HG02938 (cell line): ENCODE measurements at regions not wholly inside any gene's neighbourhood (a gene's known extent, or its start where the extent isn't known, plus 50 kb on each side); places are given as distances from the start of the nearest gene placed in this dataset.
A peak's percentile ranks its signal among the peaks of the same experiment; 100 is the strongest.

Source experiments
- ATAC-seq: cut with Tn5 transposase; IDR thresholded peaks from one replicate; pipeline ENCODE4 v1.9.1; 2021; ENCODE audit warnings: mild to moderate bottlenecking, moderate library complexity; ENCODE audit not compliant: unreplicated experiment

- ATAC-seq, result no peak
Measured at GRCh38 chr15:79373113-79373512, 59.0 kb upstream of the MINAR1 start.

DNA sequence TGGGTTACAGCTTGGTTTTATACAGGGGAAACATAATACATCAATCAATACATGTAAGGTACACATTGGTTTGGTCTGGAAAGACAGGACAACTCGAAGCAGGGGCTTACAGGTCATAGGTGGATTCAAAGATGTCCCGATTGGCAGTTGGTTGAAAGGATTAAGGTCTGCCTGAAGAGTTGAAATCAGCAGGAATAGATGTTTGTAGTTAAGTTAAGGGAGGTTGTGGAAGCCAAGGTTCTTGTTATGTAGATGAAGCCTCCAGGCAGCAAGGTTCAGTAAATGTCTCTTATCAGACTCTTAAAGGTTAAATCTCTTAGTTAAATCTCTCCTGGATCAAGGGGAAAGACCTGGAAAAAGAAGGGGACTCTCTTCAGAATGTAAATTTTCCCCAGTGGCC, 58.4 kb upstream of the MINAR1 start:
- ATAC-seq, result no peak

- no peak for ATAC-seq
Measured at GRCh38 chr15:79376383-79376782, 55.8 kb upstream of the MINAR1 start.

DNA sequence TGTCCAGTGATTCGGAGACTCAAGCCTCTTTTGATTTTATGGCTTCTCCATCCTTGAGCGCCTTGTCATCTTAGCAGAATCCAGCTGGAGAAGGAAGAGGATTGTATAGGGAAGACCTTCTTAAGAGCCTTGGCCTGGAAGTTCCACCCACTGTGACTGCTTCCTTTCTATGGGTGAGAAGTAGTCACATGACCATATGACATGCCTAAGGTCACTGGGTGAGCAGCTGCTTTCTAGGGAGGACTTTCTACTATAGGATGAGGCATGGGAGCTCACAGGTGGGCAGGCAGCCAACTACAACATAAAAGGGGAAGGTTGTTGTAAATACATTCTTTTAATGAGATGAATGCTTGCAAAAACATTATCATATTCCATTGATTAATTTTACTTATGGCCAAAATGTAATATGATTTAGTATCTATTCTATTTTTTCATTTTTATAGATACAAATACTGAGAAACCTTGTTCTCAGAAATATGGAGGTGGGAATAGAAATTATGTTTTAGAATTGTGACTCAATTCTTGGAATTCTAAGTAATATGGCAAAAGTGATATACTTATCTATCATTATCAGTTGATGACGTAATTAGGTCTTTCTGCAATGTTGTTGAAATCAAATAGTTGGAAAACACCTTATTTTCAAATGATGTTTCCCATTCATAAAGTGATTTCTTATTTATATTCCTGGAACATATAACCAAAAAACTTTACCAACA, 53.6 kb upstream of the MINAR1 start:
- ATAC-seq, result no peak

GRCh38 chr15:79380755-79381497, 51.2 kb upstream of the MINAR1 start:
- ATAC-seq, result peak; percentile 76

- ATAC-seq, result no peak
Measured at GRCh38 chr15:79381593-79381992, 50.5 kb upstream of the MINAR1 start.
